ENCODE measurements at regions not wholly inside any gene's neighbourhood (a gene's known extent, or its start where the extent isn't known, plus 50 kb on each side); places are given as distances from the start of the nearest gene placed in this dataset.
"Not testable (repeated sequence)": the region's sequence is repeated elsewhere in the genome, so short reads cannot be mapped to it uniquely, and the experiment has no call there.

DNA sequence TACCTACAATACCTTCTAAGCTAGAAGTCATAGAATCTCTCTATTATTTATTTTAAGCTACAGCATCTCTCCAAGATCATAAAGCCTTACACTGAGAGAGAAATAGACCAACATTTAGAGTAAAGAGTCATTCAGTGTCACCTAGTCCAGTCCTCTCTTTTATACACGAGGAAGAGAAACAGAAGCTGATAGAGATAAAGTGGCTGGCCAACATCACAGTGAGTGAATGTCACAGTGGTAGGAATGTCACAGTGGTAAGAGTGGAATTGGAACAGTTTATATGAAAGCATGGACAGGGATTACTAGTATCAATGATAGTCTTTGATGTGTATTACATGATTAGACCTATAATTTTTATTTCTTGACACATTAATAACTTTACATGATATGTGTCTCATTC lies 307.8 kb upstream of the NBPF12 start:
- DNase-seq, result not testable (repeated sequence)

DNA sequence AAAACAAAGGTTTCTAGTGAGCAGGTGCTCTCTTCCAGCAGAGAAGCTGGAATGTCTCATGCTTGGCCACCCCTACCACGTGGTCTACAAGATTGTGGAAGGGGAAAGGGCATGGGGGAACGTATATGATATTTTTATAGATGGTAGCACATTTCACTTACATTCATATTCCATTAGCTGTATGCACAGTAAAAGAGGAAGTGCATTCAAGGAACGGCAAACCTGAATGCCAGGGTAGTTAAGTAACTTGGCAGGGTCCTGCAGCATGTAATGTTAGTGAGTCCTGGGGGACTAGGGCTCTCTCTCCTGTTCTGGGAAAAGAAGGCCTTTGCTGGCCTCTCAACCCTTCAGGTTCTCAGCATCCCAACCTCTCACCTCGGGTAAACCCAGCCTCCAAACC lies 319.5 kb upstream of the NBPF12 start:
- DNase-seq, result not testable (repeated sequence)

DNA sequence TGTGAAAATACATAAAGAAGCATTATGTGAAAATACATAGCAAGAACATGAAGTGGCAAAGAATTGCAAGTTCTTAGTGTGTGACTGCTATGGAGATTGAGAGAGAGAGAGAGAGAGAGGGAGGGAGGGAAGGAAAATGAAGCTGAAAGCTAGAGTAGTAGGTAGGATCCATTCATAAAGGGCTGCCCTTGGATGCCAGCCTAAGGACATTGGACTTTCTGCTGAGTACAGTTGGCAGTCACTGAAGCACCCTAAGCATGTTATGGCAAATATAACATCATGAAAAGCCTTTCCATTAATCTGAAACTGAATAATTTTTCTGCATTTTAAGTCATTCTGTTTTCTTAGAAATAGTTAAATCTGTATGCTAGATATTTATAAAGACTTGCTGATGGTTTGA lies 333.4 kb upstream of the NBPF12 start:
- not testable (repeated sequence) for DNase-seq

GRCh38 chr1:146600720-146601307 lies 337.3 kb upstream of the NBPF12 start:
- not testable (repeated sequence) for DNase-seq

GRCh38 chr1:146599906-146600305 lies 338.2 kb upstream of the NBPF12 start:
- not testable (repeated sequence) for DNase-seq

DNA sequence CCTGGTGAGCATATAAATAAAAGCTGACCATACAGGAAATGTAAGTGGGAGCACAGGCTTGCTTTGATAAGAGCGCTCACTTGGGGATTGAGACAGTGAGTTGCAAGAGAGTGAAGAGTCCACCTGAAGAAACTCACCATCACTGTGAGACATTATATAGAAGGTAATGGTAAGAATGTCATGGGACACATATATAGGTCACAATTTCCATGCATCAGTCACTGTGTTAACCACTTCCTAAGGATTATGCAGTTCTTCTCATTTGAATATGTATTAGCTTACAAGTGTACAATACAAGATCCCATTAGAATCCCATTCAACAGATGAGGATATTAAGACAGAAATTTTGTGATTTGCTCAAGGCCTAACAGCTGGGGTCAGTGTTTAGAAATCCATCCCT lies 352.4 kb upstream of the NOTCH2NLA start:
- not testable (repeated sequence) for DNase-seq

DNA sequence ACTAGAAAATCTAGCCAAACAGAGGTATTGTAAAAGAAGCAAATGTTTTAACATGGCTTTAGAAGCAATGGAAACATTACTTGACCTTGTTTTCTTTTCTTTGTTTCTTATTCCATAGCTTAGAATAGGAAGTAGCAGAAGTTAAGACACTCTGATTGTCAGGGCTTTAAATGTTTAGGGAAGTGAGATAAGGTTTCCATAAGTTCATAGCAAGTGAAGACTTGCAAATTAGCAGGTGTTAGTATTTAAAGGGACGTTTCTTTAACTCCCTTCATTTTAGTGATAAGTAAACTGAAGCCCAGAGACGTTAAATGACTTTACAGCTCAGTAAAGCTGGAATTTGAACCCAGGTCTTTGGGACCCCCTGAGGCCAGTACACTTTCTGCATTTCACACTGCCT lies 338.7 kb upstream of the NOTCH2NLA start:
- not testable (repeated sequence) for DNase-seq

DNA sequence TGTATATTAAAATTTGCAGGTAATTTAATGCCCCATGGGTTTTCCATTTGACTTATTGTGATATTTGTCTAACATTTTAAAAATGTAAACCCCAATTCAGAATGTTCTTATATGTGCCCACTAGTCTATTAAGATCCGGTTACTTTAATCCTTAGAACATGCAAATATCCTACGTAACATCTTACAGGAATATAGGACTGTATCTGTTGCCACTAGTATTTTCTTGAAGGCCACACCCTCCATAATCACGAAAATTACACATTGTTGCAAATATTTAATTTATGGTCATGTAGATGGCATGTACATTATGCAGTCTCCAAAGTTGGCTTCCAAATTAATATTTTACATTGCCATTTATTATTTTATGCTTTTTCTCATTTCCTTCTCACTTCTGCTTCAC lies 329.2 kb upstream of the NOTCH2NLA start:
- DNase-seq, result not testable (repeated sequence)

- DNase-seq, result not testable (repeated sequence)
Measured at GRCh38 chr1:146556405-146556804, 327.6 kb upstream of the NOTCH2NLA start.

GRCh38 chr1:146552414-146552813 lies 323.6 kb upstream of the NOTCH2NLA start:
- not testable (repeated sequence) for DNase-seq

GRCh38 chr1:146548684-146549083 lies 319.9 kb upstream of the NOTCH2NLA start:
- DNase-seq, result not testable (repeated sequence)

GRCh38 chr1:146546189-146546588 lies 317.4 kb upstream of the NOTCH2NLA start:
- DNase-seq, result not testable (repeated sequence)

DNA sequence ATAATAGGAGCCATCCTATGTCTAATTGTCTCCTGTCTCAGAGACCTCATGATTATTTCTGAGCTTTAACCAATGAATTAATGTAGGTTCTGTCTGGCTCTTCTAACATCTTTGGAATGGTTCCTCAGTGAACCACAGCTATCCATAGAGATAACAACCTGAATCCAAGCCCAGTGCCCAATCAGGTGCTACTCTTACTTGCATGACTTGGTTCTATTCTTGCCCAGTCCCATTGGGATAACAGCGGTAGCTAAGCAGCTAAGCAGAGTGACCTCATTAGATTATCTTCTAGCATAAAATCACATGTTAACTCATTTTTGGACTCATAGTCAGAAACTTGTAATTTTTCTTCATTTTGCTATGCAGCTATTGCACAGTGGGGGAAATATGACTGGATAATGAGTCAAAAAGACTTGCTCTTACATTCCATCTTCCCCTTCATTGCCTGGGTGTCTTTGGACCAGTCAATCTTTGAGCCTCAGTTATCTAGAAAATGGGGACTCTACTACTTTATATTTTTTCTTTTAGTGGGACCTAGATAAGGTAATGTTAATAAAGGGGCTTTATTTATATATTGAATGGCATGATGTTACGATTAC lies 309.1 kb upstream of the NOTCH2NLA start:
- DNase-seq, result not testable (repeated sequence)

DNA sequence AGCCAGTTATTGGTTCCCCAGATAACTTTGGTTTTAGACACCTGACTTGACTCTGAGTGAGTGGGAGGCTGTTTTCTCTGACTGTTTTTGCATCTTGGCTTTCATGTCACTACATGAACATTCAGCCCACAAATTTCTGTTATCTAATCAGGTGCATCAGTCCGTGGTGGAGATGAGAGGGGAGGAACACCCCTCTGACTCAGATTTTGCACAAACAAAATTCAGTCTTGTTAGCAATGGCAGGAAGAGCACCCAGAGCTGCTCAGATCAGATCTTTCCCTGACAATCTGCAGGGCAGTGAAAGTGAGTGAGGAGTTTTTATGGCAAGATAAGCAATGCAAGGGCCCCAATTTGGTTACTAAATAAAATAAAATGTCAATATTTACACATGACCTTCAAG lies 307.2 kb upstream of the NOTCH2NLA start:
- DNase-seq, result not testable (repeated sequence)

- not testable (repeated sequence) for DNase-seq
Measured at GRCh38 chr1:146535575-146535974, 306.8 kb upstream of the NOTCH2NLA start.

GRCh38 chr1:146530958-146531357 lies 302.1 kb upstream of the NOTCH2NLA start:
- not testable (repeated sequence) for DNase-seq

DNA sequence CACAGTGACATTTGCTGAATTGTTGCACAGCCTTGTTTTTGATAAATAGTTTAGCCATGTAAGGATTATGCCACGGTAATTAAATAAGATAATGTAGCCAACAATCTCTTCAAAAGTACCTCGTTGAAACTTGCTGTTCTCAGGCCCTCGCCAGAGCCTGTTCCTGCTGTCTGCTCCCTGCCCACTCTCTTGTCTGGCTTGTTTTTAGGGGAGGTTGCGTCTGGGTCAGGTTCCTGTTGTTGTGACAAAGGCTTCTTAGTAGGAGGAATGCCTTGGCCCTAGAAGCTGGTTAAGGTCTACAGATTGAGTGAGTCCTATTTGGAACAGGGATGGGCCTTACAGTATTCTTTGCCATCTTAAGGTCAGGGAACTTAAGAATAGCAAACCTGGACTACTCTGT lies 294.0 kb upstream of the NOTCH2NLA start:
- DNase-seq, result not testable (repeated sequence)

DNA sequence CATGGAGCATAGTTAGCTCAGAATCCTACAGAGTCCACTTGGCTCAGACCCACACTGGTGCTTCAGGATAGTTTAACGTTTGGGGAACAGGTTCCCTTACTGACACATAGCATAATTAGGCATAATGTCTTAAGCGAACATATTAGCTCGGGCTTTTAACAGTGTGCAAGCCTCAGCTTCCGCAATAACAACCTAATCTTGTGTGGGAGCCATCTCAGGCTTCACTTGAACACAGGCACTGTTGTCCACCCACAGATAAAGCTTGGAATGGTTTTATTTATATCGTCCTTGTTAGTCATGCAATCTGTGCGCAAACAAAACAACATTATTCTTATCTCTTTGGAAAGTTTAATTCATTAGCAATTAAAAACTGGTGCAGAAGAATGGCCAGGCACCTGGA lies 293.5 kb upstream of the NOTCH2NLA start:
- not testable (repeated sequence) for DNase-seq

- DNase-seq, result not testable (repeated sequence)
Measured at GRCh38 chr1:146521804-146522203, 293.0 kb upstream of the NOTCH2NLA start.

DNA sequence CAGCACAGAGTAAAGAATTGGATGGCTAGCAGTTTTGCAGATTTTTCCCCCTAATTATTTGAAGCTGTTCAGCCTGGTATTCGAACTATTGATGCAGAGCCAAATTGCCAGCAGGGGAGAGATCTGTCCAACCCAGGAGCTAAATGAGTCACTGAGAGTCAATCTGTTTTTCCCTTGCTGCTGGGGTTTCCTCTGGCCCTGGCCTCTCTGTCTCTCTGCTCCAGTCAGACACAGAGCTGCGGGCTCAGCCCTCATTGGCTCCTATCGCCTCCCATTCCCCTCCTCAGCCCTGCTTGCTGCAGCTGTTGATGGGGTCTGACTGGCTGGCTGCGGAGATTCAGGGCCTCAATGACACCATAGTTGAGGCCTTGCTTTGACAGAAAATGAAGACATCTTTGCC lies 284.9 kb upstream of the NOTCH2NLA start:
- DNase-seq, result not testable (repeated sequence)

GRCh38 chr1:146511047-146511777 lies 282.4 kb upstream of the NOTCH2NLA start:
- DNase-seq, result not testable (repeated sequence)

- not testable (repeated sequence) for DNase-seq
Measured at GRCh38 chr1:146510248-146510983, 281.6 kb upstream of the NOTCH2NLA start.

DNA sequence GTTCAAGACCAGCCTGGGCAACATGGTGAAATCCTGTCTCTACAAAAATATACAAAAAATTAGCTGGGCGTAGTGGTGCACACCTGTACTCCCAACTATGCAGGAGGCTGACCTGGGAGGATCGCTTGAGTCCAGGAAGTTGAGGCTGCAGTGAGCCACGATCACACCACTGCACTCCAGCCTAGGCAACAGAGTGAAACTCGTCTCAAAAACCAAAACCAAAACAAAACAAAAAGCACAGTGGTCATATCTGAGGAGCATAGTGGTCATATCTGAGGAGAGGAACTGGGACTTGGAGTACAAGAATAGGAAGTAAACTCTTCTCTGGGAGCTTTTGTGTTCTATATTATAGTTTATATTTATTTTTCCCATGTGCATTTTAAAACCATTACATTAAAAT lies 275.3 kb upstream of the NOTCH2NLA start:
- DNase-seq, result not testable (repeated sequence)

Measured in retina (tissue), 1 donor.